Loucy (cell line): ENCODE measurements at regions not wholly inside any gene's neighbourhood (a gene's known extent, or its start where the extent isn't known, plus 50 kb on each side); places are given as distances from the start of the nearest gene placed in this dataset.

Experiments
- H2AFZ ChIP-seq: fragments of 200-600 bp; sonication (generic); 2 replicates; pipeline ENCODE4 v1.6.0; 2016; ENCODE audit warnings: antibody characterized with exemption, mild to moderate bottlenecking, low read length, moderate library complexity
- H3F3A ChIP-seq: fragments of 200-600 bp; 2 replicates; pipeline ENCODE4 v1.6.0; 2016; ENCODE audit warnings: antibody characterized with exemption, low read depth, mild to moderate bottlenecking
- H3K27me3 ChIP-seq: fragments of 200-600 bp; sonication (generic); 2 replicates; pipeline ENCODE4 v1.6.1; 2014; ENCODE audit warnings: low read length, mild to moderate bottlenecking; ENCODE audit not compliant: insufficient read depth, poor library complexity, severe bottlenecking
- H3K36me3 ChIP-seq: fragments of 200-600 bp; sonication (generic); 2 replicates; pipeline ENCODE4 v1.6.1; 2016; ENCODE audit warnings: low read length; ENCODE audit not compliant: insufficient read depth
- H3K4me1 ChIP-seq: fragments of 200-600 bp; sonication (generic); 2 replicates; pipeline ENCODE4 v1.5.1; 2014; ENCODE audit warnings: low read length, mild to moderate bottlenecking; ENCODE audit not compliant: insufficient read depth, poor library complexity, severe bottlenecking
- H3K4me2 ChIP-seq: fragments of 200-600 bp; sonication (generic); 2 replicates; pipeline ENCODE4 v1.6.0; 2014; ENCODE audit warnings: antibody characterized with exemption, low read length, low read depth, mild to moderate bottlenecking; ENCODE audit not compliant: poor library complexity, severe bottlenecking
- H3K4me3 ChIP-seq: fragments of 200-600 bp; sonication (generic); 2 replicates; pipeline ENCODE4 v1.5.1; 2014; ENCODE audit warnings: low read length, mild to moderate bottlenecking, mixed read lengths; ENCODE audit not compliant: poor library complexity, severe bottlenecking
- H3K79me2 ChIP-seq: fragments of 200-600 bp; sonication (generic); 2 replicates; pipeline ENCODE4 v1.6.1; 2014; ENCODE audit warnings: low read length; ENCODE audit not compliant: insufficient read depth
- H3K9ac ChIP-seq: fragments of 200-600 bp; sonication (generic); 2 replicates; pipeline ENCODE4 v1.6.0; 2014; ENCODE audit warnings: mild to moderate bottlenecking, low read depth, low read length, moderate library complexity; ENCODE audit not compliant: poor library complexity, severe bottlenecking
- H3K9me2 ChIP-seq: fragments of 200-600 bp; sonication (generic); replicated peaks from 2 replicates; pipeline ENCODE4 v1.6.1; 2016; ENCODE audit warnings: low read depth, low read length, mixed read lengths
- H3K9me3 ChIP-seq: fragments of 200-600 bp; sonication (generic); 2 replicates; pipeline ENCODE4 v1.6.1; 2014; ENCODE audit warnings: mild to moderate bottlenecking, antibody characterized with exemption, low read length, low read depth; ENCODE audit not compliant: insufficient read depth
- H4K20me1 ChIP-seq: fragments of 200-600 bp; sonication (generic); 2 replicates; pipeline ENCODE4 v1.6.0; 2014; ENCODE audit warnings: antibody characterized with exemption, low read length, mild to moderate bottlenecking; ENCODE audit not compliant: insufficient read depth, poor library complexity, severe bottlenecking
- CTCF ChIP-seq: fragments of 200-600 bp; sonication (generic); conservative IDR thresholded peaks from 2 replicates; pipeline ENCODE4 v1.5.1; 2014; ENCODE audit warnings: mild to moderate bottlenecking, antibody characterized with exemption, low read length
- EZH2phosphoT487 ChIP-seq: fragments of 200-600 bp; IDR thresholded peaks from 2 replicates; pipeline ENCODE4 v1.6.1; 2018; ENCODE audit warnings: antibody characterized with exemption, mild to moderate bottlenecking, moderate library complexity, borderline replicate concordance

GRCh38 chr1:228958121-228958520 lies 222.8 kb downstream of the RHOU start:
- no peak for TF ChIP-seq CTCF
- no peak for TF ChIP-seq EZH2phosphoT487
- Histone ChIP-seq H3K4me2 (no peak overlapping the region), H3K79me2 (no peaks in the 10 kb centered on the region), H3K9me3 (0 out of 2 replicates have a peak, but pooled peaks cover 3% of the 10 kb centered on the region), H3K4me3 (no peak overlapping the region), H3K36me3 (no peaks in the 10 kb centered on the region), H3K27me3 (no peaks in the 10 kb centered on the region), H3K9ac (no peak overlapping the region), H3K4me1 (peaks cover 4% of the 10 kb centered on the region), H3F3A (no peaks in the 10 kb centered on the region), H4K20me1 (no peaks in the 10 kb centered on the region), H3K9me2 (no peaks in the 10 kb centered on the region), H2AFZ (no peak overlapping the region)

DNA sequence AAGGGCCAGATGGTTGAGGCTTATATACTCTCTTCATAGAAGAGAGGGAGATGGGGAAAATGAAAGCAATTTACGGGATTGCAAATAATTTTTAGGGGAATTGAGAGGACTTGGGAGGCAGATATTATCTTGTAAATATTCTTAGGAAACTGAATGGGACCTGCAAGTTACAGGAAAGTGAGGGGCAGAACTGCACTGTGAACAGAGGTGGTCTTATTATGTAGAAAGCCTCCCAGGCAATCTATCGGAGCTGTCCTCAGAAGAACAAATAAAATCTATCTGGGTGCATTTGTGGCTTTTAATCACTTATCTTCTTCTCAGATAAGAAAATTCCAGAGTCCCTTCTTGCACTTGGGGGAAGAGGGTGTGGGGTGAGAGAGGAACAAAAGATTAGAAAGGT lies 223.5 kb downstream of the RHOU start:
- H3K4me3 ChIP-seq, result no peak overlapping the region
- no peaks in the 10 kb centered on the region for H3K9me2 ChIP-seq
- no peaks in the 10 kb centered on the region for H3K79me2 ChIP-seq
- no peak overlapping the region for H3K4me2 ChIP-seq
- TF ChIP-seq CTCF (no peak), EZH2phosphoT487 (no peak)
- no peaks in the 10 kb centered on the region for H3F3A ChIP-seq
- H3K36me3 ChIP-seq, result no peaks in the 10 kb centered on the region
- H3K9ac ChIP-seq, result no peak overlapping the region
- H3K4me1 ChIP-seq, result no peaks in the 10 kb centered on the region
- no peaks in the 10 kb centered on the region for H4K20me1 ChIP-seq
- H3K9me3 ChIP-seq, result 0 out of 2 replicates have a peak, but pooled peaks cover 3% of the 10 kb centered on the region
- H3K27me3 ChIP-seq, result no peaks in the 10 kb centered on the region
- H2AFZ ChIP-seq, result no peak overlapping the region

GRCh38 chr1:228960705-228961104 lies 225.4 kb downstream of the RHOU start:
- Histone ChIP-seq H2AFZ (no peak overlapping the region), H3K9ac (no peak overlapping the region), H3K4me1 (no peaks in the 10 kb centered on the region), H3K79me2 (no peaks in the 10 kb centered on the region), H3K27me3 (no peaks in the 10 kb centered on the region), H3F3A (no peaks in the 10 kb centered on the region), H3K4me3 (no peak overlapping the region), H3K36me3 (no peaks in the 10 kb centered on the region), H3K9me2 (no peaks in the 10 kb centered on the region), H4K20me1 (no peaks in the 10 kb centered on the region), H3K4me2 (no peak overlapping the region), H3K9me3 (no peaks in the 10 kb centered on the region)
- TF ChIP-seq EZH2phosphoT487, result no peak
- no peak for TF ChIP-seq CTCF
